ENCODE measurements at regions not wholly inside any gene's neighbourhood (a gene's known extent, or its start where the extent isn't known, plus 50 kb on each side); places are given as distances from the start of the nearest gene placed in this dataset.

DNA sequence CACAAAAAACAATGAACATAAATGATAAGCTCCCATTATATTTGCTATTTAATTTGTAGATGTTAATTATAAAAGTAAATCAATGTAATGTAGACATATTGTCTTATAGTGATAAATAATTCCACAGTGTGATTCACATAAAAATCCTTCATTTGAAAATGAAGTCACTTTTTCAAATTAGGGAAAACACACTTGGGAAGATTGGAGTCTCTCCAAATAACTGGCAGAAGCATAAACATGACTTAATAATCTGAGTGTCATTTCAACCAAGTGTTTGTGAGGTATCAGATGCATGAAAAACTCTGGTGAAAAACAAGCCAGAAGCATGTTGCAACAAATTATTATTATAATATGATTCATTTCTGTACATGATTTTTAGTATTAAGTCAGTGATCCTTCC is 102.2 kb downstream of the CETN3 start:
- Histone ChIP-seq H2BK5ac (ENCODE audit: low read depth, low read length) (no peak overlapping the region), H3K23ac (ENCODE audit: insufficient read length) (no peak overlapping the region), H2BK12ac (ENCODE audit: low read depth, low read length) (no peak overlapping the region), H3K4ac (replicated peaks; ENCODE audit: insufficient read length, low read depth, low read length) (no peak overlapping the region), H3K36me3 (ENCODE audit: control insufficient read depth in 2 of 4, insufficient read depth in 4 of 4, low read length in 3 of 4) (no peaks in the 10 kb centered on the region), H3K18ac (ENCODE audit: extremely low read depth, low read length) (no peak overlapping the region), H3K79me1 (ENCODE audit: low read depth, low read length) (no peaks in the 10 kb centered on the region), H3K14ac (ENCODE audit: insufficient read length) (no peak overlapping the region), H3K23me2 (ENCODE audit: low read depth, low read length) (no peaks in the 10 kb centered on the region), H3K9me3 (ENCODE audit: insufficient read depth in 2 of 2, low read depth in 1 of 2, low read length in 1 of 2) (no peaks in the 10 kb centered on the region), H4K5ac (ENCODE audit: insufficient read length, low read depth, low read length) (no peak overlapping the region), H2BK20ac (ENCODE audit: low read length) (no peak overlapping the region), H2BK15ac (ENCODE audit: low read length) (no peak overlapping the region), H2BK120ac (replicated peaks; ENCODE audit: low read depth, low read length) (no peak overlapping the region), H3K56ac (replicated peaks; ENCODE audit: insufficient read length, low read depth, low read length) (no peak overlapping the region), H3K27me3 (replicated peaks in 1 of 4; ENCODE audit: control insufficient read depth in 3 of 4, extremely low read depth in 1 of 4, insufficient read depth in 3 of 4, low read length in 3 of 4) (no peaks in the 10 kb centered on the region), H2AK5ac (ENCODE audit: low read depth, low read length) (no peak overlapping the region), H4K20me1 (replicated peaks in 1 of 2; ENCODE audit: control insufficient read depth in 1 of 2, insufficient read depth in 2 of 2, low read length in 2 of 2) (no peaks in the 10 kb centered on the region), H3K9ac (replicated peaks in 1 of 4; ENCODE audit: extremely low read depth in 1 of 4, low read depth in 3 of 4, low read length in 3 of 4) (no peak overlapping the region), H3K4me2 (ENCODE audit: insufficient read depth in 1 of 2, low read depth in 2 of 2, low read length in 2 of 2) (no peak overlapping the region), H3K4me1 (replicated peaks in 1 of 4; ENCODE audit: control insufficient read depth in 3 of 4, insufficient read depth in 4 of 4, low read length in 3 of 4) (peaks cover 5 to 11% (median 7%) of the 10 kb centered on the region in 4 experiments; a peak in 5 of 7 replicates), H3K27ac (ENCODE audit: low read depth, low read length) (no peak overlapping the region), H3K79me2 (ENCODE audit: control insufficient read depth in 1 of 2, insufficient read depth in 2 of 2, low read length in 2 of 2) (no peaks in the 10 kb centered on the region), H3K4me3 (ENCODE audit: extremely low read depth in 1 of 4, insufficient read depth in 2 of 4, low read depth in 3 of 4, low read length in 4 of 4) (no peak overlapping the region), H2AFZ (ENCODE audit: low read length) (no peak overlapping the region), H4K8ac (ENCODE audit: extremely low read depth, insufficient read depth, low read length) (no peak overlapping the region), H4K91ac (replicated peaks; ENCODE audit: insufficient read length, low read length) (no peak overlapping the region)
- TF ChIP-seq RAD21 (IDR thresholded peaks at IDR 0.05 in 1 of 2, conservative IDR thresholded peaks at IDR 0.05 in 1 of 2; ENCODE audit: low read depth in 2 of 2, low read length in 2 of 2) (no peak), EP300 (IDR thresholded peaks at IDR 0.05; ENCODE audit: borderline replicate concordance in 1 of 2, low read depth in 2 of 2, low read length in 2 of 2) (no peak), MAFK (IDR thresholded peaks at IDR 0.05; ENCODE audit: low read depth, low read length) (no peak)
- DNase-seq (ENCODE audit: low read depth in 1 of 2, low spot score in 2 of 2), result no peak
- POLR2A ChIA-PET (ENCODE audit: partially characterized antibody), result no interaction called here
- CTCF ChIA-PET (ENCODE audit: partially characterized antibody), result no interaction called here
- FAIRE-seq, result no peak
